Smooth muscle cell (in vitro differentiated cells): ENCODE measurements at regions not wholly inside any gene's neighbourhood (a gene's known extent, or its start where the extent isn't known, plus 50 kb on each side); places are given as distances from the start of the nearest gene placed in this dataset.

Experiments used
- DNase-seq: peaks from one replicate; lab custom pipeline; 2025; ENCODE audit not compliant: unreplicated experiment; lab: John Stamatoyannopoulos, UW
- H2AFZ ChIP-seq: fragments of 200-600 bp; sonication (generic); 2 replicates; pipeline ENCODE4 v1.6.0; 2016; ENCODE audit warnings: antibody characterized with exemption, low read depth, mild to moderate bottlenecking
- H3F3A ChIP-seq: fragments of 200-600 bp; sonication (generic); 2 replicates; pipeline ENCODE4 v1.6.0; 2017; ENCODE audit warnings: antibody characterized with exemption, low read depth
- H3K27ac ChIP-seq: fragments of 200-600 bp; sonication (generic); 2 replicates; pipeline ENCODE4 v1.5.1; 2016; ENCODE audit warnings: low read depth, mild to moderate bottlenecking
- H3K27me3 ChIP-seq: fragments of 200-600 bp; sonication (generic); 2 replicates; pipeline ENCODE4 v1.6.1; 2016; ENCODE audit warnings: low read depth, mild to moderate bottlenecking
- H3K36me3 ChIP-seq: fragments of 200-600 bp; sonication (generic); 2 replicates; pipeline ENCODE4 v1.5.1; 2016; ENCODE audit warnings: low read depth
- H3K4me1 ChIP-seq: fragments of 200-600 bp; sonication (generic); 2 replicates; pipeline ENCODE4 v1.5.1; 2016; ENCODE audit warnings: low read depth
- H3K4me2 ChIP-seq: fragments of 200-600 bp; sonication (generic); 2 replicates; pipeline ENCODE4 v1.6.0; 2016; ENCODE audit warnings: mild to moderate bottlenecking
- H3K4me3 ChIP-seq: fragments of 200-600 bp; sonication (generic); 2 replicates; pipeline ENCODE4 v1.5.1; 2016; ENCODE audit warnings: mild to moderate bottlenecking
- H3K79me2 ChIP-seq: fragments of 200-600 bp; sonication (generic); 2 replicates; pipeline ENCODE4 v1.6.0; 2016; ENCODE audit warnings: low read depth, mild to moderate bottlenecking
- H3K9ac ChIP-seq: fragments of 200-600 bp; sonication (generic); 2 replicates; pipeline ENCODE4 v1.6.0; 2016; ENCODE audit warnings: low read depth
- H3K9me3 ChIP-seq: fragments of 200-600 bp; sonication (generic); replicated peaks from 2 replicates; pipeline ENCODE4 v1.5.1; 2016; ENCODE audit warnings: low read depth
- H4K20me1 ChIP-seq: fragments of 200-600 bp; sonication (generic); 2 replicates; pipeline ENCODE4 v1.6.0; 2016; ENCODE audit warnings: low read depth
- CTCF ChIP-seq: fragments of 200-600 bp; sonication (generic); IDR thresholded peaks from 2 replicates; pipeline ENCODE4 v1.5.1; 2017; ENCODE audit warnings: borderline replicate concordance, mild to moderate bottlenecking, antibody characterized with exemption; ENCODE audit not compliant: insufficient read depth, poor library complexity, severe bottlenecking
- WGBS: methylation state at CpG from one replicate; pipeline ENCODE4 v1.1.7; 2016; ENCODE audit warnings: low lambda C conversion rate; 5-methylcytosine and 5-hydroxymethylcytosine counted together

- Histone ChIP-seq H3K9me3 (no peaks in the 10 kb centered on the region), H4K20me1 (no peaks in the 10 kb centered on the region), H3K27me3 (no peaks in the 10 kb centered on the region), H3K4me3 (no peak overlapping the region), H3K27ac (no peak overlapping the region), H3K9ac (no peak overlapping the region), H3F3A (no peaks in the 10 kb centered on the region), H3K4me2 (no peak overlapping the region), H2AFZ (no peak overlapping the region), H3K79me2 (no peaks in the 10 kb centered on the region), H3K4me1 (no peaks in the 10 kb centered on the region), H3K36me3 (no peaks in the 10 kb centered on the region)
- no peak for DNase-seq
- WGBS: 63% methylated on average over 1 of the region's 1 CpG
- no peak for TF ChIP-seq CTCF
Observed at GRCh38 chr7:110601710-110602109, 489.2 kb upstream of the LRRN3 start.

GRCh38 chr7:110604206-110604605, 486.7 kb upstream of the LRRN3 start:
- Histone ChIP-seq H3K79me2 (no peaks in the 10 kb centered on the region), H4K20me1 (no peaks in the 10 kb centered on the region), H3F3A (no peaks in the 10 kb centered on the region), H3K9me3 (no peaks in the 10 kb centered on the region), H3K4me1 (no peaks in the 10 kb centered on the region), H3K36me3 (no peaks in the 10 kb centered on the region), H3K4me2 (no peak overlapping the region), H3K9ac (no peak overlapping the region), H3K27ac (no peak overlapping the region), H2AFZ (no peak overlapping the region), H3K27me3 (no peaks in the 10 kb centered on the region), H3K4me3 (no peak overlapping the region)
- no peak for TF ChIP-seq CTCF
- WGBS: 89% methylated on average over 4 of the region's 4 CpGs
- no peak for DNase-seq

- Histone ChIP-seq H3K4me1 (no peaks in the 10 kb centered on the region), H3K4me2 (no peak overlapping the region), H3K27ac (no peak overlapping the region), H3K4me3 (no peak overlapping the region), H3K36me3 (no peaks in the 10 kb centered on the region), H3K9ac (no peak overlapping the region), H3K27me3 (no peaks in the 10 kb centered on the region), H3K79me2 (no peaks in the 10 kb centered on the region), H2AFZ (no peak overlapping the region), H3F3A (no peaks in the 10 kb centered on the region), H3K9me3 (no peaks in the 10 kb centered on the region), H4K20me1 (no peaks in the 10 kb centered on the region)
- TF ChIP-seq CTCF: no peak
- DNase-seq: no peak
Observed at GRCh38 chr7:110604885-110605284, 486.0 kb upstream of the LRRN3 start.

GRCh38 chr7:110607050-110607857, 483.7 kb upstream of the LRRN3 start:
- no peak for DNase-seq
- 96% methylated on average over 4 of the region's 4 CpGs for WGBS
- Histone ChIP-seq H3K4me3 (no peak overlapping the region), H3K4me2 (no peak overlapping the region), H3K79me2 (no peaks in the 10 kb centered on the region), H3K36me3 (no peaks in the 10 kb centered on the region), H2AFZ (no peak overlapping the region), H3K27ac (no peak overlapping the region), H4K20me1 (no peaks in the 10 kb centered on the region), H3F3A (no peaks in the 10 kb centered on the region), H3K27me3 (no peaks in the 10 kb centered on the region), H3K9ac (no peak overlapping the region), H3K9me3 (no peaks in the 10 kb centered on the region), H3K4me1 (no peaks in the 10 kb centered on the region)
- TF ChIP-seq CTCF: no peak
